HG03469 (cell line): ENCODE measurements at regions not wholly inside any gene's neighbourhood (a gene's known extent, or its start where the extent isn't known, plus 50 kb on each side); places are given as distances from the start of the nearest gene placed in this dataset.
"Not testable (repeated sequence)": the region's sequence is repeated elsewhere in the genome, so short reads cannot be mapped to it uniquely, and the experiment has no call there.

Source experiments
- ATAC-seq: cut with Tn5 transposase; IDR thresholded peaks from one replicate; pipeline ENCODE4 v1.9.1; 2021; ENCODE audit warnings: mild to moderate bottlenecking, moderate library complexity, moderate number of reproducible peaks; ENCODE audit not compliant: unreplicated experiment

DNA sequence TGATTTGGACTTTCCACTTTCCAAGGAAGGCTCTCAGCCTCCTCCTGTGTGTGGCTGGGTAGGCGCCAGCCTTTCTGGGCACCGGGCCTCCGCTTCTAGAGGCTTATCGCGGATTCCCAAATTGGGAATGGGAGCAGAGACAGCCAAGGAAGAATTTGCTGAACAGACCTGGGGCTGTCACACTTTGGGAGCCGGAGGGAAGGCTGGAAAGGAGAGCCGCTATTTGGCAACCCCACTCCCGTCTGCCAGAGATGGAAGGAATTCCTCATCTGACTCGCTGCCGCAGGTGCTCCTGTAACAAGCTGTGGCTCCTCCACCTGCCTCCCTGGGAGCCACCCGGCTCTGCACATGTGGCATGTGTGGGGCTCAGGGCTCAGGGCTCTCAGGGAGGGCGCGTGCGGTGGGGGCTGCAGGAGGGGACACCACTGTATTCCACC lies 50.8 kb upstream of the ECHDC3 start:
- no peak for ATAC-seq

DNA sequence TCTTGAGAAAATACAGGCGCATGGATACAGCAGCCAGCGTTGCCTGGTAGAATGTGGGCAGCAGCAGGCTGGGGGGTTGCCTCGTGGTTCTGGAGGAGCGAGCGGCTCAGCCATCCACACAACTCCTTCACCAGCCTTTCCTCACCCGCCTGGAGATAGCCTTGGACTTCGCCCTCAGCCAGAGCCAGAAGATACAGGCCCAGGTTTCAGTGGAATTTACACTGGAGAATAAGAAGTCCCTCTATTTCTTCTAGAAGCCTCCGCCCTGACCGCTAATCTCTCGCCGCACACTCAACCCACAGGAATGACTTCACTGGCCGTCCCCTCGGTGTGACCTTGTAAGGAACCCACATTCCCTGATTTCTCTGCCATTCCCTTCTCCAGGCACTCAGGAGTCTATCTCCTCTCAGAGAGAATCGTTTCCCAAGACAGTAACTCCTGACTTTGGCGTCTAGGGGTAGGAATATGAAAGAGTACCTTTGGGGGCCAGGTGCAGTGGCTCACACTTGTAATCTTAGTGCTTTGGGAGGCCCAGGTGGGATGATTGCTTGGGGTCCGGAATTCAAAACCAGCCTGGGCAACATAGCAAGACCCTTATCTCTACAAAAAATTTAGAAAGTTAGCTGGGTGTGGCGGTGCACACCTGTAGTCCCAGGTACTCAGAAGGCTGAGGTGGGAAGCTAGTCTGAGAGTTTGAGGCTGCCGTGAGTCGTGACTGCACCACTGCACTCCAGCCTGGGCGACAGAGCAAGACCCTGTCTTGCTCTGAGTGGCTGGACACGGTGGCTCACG lies 52.0 kb upstream of the ECHDC3 start:
- ATAC-seq, result no peak

DNA sequence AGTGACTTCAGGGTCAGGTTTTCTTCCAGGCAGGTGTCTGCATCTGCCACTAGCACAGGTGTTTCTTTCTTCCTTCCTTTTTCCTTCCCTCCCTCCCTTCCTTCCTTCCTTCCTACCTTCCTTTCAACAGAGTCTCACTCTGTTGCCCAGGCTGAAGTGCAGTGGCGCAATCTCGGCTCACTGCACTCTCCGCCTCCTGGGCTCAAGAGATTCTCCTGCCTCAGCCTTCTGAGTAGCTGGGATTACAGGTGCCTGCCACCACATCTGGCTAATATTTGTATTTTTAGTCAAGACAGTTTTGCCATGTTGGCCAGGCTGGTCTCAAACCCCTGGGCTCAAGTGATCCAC lies 53.8 kb upstream of the ECHDC3 start:
- not testable (repeated sequence) for ATAC-seq

DNA sequence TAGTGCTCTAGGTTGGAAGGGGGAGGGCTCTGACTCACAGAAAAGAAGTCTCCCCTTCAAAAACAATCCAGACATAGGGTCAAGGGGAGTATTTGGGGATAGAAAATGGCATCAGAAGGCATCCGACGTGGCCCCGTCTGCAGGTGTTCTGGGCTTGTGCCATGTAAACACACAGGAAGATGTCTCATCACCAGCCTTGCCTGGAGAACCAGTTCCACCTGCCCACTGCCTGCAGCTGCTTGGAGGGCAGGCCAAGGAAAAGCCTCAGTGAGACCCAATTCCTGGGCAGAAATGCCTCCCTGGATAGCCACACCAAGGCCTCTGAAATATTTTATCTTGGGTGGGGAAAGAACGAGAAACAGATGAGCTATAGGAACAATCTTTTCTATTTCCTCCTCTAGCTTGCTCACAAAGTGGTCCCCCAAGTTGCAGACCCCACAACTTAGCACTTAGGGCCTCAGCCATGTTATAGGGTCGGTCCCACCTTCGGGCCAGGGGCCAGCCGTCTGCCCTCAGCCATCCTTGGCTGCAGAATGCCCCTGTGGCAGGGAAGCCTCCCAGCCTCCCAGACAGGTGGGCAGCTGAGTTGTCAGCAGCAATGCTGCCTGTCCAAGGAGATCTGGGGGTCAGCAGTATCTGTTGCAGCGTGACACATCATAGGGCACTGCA lies 54.3 kb upstream of the ECHDC3 start:
- ATAC-seq, result no peak

DNA sequence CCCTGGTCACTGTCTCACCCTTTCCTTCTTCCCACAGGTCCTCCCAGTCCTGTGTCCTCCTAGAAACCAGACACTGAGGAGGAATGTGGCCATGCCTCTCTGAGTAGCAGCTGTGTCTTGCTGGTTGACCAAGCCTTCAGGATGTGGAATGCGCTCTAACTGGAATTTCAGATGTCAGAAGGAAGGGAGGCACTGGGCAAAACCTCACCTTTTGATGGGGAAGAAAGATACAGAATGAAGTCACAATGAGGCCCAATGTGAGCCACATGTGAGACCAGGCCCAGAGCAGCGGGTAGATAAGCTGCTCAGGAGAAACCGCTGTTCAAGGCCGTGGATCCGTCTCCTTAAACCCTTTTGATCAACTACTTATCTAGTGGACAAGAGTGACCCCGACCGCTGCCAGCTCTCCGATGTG lies 54.8 kb upstream of the ECHDC3 start:
- no peak for ATAC-seq

DNA sequence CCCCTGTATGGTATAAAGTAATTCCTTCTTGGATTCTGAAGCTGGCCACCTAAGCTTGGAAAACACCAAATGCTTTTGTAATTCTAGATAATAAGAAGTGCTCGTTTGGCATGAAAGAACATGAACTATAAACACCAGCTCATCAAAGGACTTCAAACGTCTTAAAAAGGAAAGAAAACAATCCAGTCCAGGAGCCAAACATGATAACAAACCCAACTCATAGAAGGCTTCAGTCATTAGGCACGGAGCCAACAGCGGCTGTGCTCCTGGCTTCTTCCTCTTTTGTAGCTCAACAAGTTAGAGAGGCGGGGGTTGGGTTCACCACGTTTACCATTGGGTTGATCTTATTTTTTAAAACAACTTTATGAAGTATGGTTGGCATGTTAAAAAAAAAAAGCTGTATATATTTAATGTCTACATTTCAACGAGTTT lies 56.4 kb upstream of the ECHDC3 start:
- ATAC-seq, result no peak

DNA sequence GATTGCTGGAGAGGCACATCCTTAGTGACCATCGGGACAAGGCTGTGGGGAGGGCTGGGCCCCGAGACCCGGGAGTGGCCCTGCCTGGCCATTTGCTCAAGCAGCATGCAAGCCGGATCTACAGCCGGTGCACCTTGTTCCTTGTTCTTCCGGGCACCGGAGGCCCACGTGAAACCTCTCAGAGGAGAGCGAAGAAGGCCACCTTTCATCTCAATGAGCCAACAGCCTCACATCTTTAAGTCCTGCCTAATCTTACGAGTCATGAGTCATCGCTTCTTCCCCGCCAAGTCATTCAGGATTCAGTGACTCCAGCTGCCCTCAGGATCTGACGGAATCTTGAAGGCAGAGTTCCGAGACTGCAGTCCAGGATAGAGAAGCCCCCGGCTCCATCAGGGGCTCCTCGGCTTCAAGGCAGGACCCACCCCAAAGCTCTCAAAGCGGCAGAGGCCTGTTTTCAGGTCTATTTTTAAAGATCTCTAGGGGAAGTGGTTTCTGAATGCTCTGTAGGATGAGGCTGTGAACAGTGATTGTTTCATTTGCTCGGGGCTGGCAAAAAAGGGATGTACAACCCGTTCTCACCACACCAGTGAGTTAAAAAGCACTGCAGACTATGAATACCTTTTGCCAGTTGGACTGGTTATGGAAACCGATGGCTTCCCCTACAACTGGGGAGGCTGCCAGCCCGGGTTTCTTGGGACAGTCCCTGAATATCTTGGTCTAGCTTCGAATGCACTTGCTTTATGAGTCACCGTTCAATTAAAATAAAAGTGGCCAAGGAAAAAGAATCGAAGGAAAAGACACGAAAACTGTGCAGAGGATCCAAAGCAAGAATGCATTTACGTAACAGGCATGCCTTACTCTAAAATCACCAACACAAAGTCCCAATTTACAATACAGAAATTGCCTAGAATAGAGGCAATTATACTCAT lies 57.2 kb upstream of the ECHDC3 start:
- peak; percentile 42 for ATAC-seq

DNA sequence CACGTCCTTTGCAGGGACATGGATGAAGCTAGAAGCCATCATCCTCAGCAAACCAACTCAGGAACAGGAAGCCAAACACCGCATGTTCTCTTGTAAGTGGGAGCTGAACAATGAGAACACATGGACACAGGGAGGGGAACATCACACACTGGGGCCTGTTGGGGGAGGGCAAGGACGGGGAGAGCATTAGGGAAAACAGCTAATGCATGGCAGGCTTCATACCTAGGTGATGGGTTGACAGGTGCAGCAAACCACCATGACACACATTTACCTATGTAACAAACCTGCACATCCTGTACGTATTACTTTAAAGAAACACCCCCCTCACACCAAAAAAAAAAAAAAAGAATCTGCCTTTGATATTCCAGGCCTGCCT lies 57.9 kb upstream of the ECHDC3 start:
- ATAC-seq, result peak; percentile 2

DNA sequence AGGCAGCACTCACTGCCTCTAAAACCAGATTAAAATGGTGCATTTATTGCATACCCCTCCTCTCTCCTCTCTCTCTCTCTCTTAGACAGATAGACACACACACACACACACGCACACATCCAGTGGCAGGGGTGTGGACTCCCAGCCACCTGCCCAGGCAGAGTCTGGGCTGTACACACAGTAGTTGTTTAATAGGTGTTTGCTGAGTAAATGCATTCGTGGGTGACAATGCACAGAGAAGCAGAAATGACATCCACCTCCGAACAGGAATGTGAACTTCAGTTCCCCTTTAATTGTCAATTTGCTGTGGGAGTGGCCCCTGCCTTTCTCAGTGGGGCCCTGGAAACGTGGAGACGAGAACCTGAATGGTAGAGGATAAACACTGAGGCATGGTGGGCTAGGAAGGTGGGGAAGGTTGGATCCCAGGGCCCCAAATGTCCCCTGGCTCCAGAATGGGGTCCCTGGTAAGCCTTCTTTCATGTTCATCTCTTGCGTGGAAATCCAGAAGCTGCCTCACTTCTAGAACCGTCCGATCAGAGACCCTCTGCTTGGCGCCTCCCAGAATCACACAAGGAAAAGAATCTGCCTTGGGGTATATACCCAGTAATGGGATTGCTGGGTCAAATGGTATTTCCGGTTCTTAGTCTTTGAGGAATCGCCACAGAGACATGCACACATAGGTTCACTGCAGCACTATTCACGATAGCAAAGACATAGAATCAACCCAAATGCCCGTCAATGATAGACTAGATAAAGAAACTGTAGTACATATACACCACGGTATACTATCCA lies 58.5 kb upstream of the ECHDC3 start:
- ATAC-seq, result no peak

DNA sequence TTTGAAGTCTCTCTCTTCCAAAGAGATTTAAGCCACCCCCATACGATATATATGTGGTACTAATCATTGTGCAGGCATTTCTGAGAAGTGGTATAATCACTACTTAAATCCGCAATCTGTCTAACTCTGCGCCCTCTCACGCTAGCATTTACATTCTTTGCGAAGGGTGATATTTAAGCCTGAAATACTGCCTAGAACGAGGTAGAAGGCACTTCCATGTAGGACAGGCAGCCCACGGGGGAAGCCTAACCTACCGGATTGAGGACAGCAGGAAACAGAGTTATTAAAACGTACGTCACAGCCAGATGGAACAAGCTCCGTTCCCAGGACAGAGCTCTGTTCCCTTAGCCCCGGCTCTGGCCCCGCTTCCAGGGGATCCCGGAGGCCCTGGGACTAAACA lies 59.3 kb upstream of the ECHDC3 start:
- ATAC-seq, result no peak

DNA sequence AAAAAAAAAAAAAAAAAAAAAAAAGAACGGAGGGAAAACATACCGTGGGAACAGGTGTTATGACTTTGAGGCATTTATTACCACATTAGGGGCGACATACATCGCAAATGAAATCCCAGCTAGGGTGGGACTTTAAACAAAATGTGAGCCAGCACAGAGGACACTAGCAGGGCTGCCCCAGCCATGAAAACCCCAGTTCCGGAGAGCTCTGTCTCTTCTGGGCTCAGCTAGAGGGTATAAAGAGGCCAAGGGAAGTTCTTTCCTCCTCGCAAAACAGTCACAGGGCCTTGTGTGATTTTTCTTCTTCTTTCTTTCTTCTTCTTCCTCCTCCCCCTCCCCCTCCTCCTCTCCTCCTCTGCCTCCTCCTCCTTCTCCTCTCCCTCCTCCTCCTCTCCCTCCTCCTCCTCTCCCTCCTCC lies 59.9 kb upstream of the ECHDC3 start:
- ATAC-seq, result no peak

DNA sequence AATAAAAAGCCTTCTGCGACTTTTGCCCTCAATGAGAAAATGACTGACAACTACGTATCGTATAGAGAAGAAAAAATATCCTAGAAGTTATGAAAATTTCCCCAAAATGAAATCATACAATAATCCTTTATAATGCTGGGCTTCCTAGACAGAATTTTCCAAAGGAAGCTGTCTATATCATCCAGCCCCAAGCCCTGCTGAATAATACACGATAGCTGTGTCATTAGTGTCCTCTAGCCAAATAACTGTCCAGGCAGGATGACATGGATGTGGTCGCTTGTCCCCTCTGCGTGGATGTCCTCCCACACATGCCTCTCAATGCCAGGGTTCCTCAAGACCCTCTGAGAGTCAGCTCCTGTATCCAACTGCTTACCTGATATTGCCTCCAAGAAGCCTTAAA lies 61.7 kb upstream of the ECHDC3 start:
- no peak for ATAC-seq

DNA sequence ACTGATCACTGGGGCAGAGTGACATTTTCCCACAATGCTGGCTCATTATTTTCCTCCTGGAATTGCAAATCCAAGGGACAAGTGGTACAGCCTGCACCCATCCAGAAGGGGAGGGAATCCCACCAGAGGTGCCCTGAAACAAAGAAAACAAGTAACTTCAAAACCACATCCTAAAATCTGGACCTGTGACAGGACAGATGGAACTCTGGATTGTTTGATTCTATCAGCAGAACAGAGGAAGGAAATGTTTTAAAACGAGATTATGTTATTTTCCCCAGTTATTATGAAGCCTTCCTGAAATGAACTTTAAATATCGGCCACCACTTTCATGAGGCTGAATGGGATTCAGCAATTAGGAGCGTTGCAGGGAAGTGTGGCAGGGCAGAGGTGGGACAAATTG lies 62.2 kb upstream of the ECHDC3 start:
- ATAC-seq, result no peak

DNA sequence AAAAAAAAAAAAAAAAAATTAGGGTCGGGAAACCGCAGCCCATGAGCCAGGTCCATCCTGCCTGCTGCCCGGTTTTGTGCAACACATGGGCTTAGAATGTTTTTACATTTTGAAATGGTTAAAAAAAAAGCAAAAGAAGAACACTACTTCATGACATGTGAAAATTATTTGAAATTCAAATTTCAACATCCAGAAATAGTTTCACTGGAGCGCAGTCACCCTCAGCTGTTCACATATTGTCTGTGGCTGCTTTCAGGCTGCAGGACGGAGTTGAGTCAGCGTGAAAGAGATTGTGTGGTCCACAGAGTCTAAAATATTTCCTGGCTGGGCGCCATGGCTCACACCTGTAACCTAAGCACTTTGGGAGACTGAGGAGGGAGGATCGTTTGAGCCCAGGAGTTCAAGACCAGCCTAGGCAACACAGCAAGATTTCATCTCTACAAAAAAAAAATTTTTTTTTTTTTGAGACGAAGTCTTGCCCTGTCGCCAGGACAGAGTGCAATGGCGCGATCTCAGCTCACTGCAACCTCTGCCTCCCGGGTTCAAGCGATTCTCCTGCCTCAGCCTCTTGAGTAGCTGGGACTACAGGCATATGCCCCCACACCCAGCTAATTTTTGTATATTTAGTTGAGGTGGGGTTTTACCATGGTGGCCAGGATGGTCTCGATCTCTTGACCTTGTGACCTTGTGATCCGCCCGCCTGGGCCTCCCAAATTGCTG lies 63.9 kb upstream of the ECHDC3 start:
- ATAC-seq, result peak; percentile 89

DNA sequence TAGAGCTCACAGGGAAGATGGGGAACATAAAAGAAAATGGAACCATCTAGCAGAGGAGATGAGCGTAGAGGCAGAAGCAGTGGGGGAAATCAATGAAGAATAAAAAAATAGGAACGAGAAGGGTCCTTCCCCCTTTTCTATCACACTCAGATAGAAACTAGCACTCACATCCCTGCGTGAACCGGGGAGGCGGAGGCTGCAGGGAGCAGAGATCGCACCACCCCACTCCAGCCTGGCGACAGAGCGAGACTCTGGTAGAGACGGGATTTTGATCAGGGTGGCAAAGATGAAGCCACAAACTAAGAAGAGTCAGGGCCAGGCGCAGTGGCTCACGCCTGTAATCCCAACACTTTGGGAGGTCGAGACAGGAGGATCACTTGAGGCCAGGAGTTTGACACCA lies 64.7 kb upstream of the ECHDC3 start:
- no peak for ATAC-seq

DNA sequence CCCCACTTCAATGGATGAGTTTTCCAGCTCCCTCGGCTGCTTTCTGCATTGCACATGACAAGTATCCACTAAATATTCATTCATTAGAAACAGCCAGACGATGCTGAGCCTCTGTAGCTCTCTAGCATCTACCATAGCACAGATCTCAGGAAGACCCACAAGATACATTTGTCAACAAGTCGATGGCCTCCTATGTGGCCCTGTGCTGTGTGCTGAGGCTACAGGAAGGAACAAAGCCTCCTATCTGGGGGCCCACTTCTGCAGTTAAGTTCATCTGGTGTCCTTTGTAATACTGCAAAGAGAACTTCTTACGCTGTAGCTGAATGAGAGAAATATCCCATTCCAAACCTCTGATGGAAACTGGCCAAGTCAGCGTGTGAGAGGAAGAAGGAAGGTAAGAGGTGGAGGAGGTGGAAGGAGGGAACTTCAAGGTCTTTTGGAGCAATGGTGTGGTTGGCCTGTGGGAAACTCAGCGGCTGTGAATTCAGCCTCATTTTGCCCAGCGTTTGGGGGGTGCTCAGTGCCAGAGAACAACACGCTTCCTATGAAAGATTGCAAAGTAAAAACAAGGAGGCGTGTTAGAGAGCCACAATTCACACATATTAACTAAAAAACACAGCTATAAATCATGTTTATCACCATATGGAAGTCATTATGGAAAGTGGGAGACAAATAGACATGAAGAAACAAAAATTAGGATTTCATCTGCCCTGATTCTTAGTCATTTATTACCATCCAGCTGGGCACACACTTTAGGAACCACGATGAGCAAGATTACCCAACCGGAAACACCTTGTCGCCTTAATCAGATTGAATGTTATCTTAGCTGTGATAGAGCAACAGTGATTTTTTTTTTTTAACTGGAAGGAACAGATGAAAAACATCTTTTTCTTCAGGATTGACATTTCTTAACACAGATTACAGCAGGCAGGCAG lies 62.2 kb upstream of the USP6NL start:
- ATAC-seq, result no peak

DNA sequence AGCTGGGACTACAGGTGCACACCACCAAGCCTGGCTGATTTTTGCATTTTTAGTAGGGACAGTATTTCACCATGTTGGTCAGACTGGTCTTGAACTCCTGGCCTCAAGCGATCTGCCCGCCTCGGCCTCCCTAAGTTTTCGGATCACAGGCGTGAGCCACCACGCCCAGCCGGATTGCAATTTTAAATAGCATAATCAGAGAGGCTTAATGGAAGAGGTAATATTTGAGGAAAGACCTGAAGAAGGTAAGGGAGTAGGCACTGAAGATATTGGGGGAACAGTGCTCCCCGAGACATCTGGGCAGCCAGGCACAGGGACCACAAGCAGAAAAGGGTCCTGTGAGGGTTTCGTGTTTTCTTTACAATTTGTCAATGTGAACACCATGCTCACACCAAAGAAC lies 61.4 kb upstream of the USP6NL start:
- ATAC-seq, result no peak

DNA sequence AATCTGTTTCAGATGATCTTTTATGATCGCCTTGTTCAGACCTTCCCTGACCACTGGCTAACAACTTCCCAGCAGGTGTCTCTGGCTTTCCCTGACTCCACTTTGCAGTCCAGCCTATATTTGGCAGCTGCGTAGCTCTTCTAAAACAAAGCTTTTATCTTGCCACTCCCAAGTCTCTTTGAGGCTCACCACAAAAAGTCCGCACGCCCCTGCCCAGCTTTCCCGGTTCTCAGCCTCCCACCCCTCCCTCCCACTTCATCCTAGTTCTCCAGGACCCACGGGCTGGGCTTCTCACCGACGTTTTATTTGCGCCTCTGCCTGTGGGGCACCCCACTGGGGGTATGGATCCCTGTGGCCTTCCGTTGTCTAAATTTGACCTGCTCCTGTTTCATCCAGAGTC lies 58.9 kb upstream of the USP6NL start:
- no peak for ATAC-seq
